ENCODE measurements at regions not wholly inside any gene's neighbourhood (a gene's known extent, or its start where the extent isn't known, plus 50 kb on each side); places are given as distances from the start of the nearest gene placed in this dataset.

- Histone ChIP-seq H3K36me3 (ENCODE audit: insufficient read depth, low read length) (no peaks in the 10 kb centered on the region), H3K4me2 (ENCODE audit: low read depth, low read length, poor library complexity, severe bottlenecking) (no peak overlapping the region), H4K20me1 (ENCODE audit: insufficient read depth, low read depth, low read length) (no peaks in the 10 kb centered on the region), H3K4me3 (ENCODE audit: low read length) (no peak overlapping the region), H3K79me2 (ENCODE audit: low read length) (no peaks in the 10 kb centered on the region), H3K4me1 (ENCODE audit: low read length) (no peaks in the 10 kb centered on the region), H3K9me3 (ENCODE audit: low read length) (no peaks in the 10 kb centered on the region), H3K27me3 (ENCODE audit: low read length) (no peaks in the 10 kb centered on the region), H3K9ac (ENCODE audit: low read length) (no peak overlapping the region), H3K9me2 (replicated peaks; ENCODE audit: insufficient read depth, low read length) (no peaks in the 10 kb centered on the region), H3K27ac (ENCODE audit: low read length) (no peak overlapping the region), H2AFZ (ENCODE audit: low read length) (no peak overlapping the region)
- no peak for DNase-seq
These were observed 81.0 kb downstream of the MYEOV start for GRCh38 chr11:69374946-69375310.

DNA sequence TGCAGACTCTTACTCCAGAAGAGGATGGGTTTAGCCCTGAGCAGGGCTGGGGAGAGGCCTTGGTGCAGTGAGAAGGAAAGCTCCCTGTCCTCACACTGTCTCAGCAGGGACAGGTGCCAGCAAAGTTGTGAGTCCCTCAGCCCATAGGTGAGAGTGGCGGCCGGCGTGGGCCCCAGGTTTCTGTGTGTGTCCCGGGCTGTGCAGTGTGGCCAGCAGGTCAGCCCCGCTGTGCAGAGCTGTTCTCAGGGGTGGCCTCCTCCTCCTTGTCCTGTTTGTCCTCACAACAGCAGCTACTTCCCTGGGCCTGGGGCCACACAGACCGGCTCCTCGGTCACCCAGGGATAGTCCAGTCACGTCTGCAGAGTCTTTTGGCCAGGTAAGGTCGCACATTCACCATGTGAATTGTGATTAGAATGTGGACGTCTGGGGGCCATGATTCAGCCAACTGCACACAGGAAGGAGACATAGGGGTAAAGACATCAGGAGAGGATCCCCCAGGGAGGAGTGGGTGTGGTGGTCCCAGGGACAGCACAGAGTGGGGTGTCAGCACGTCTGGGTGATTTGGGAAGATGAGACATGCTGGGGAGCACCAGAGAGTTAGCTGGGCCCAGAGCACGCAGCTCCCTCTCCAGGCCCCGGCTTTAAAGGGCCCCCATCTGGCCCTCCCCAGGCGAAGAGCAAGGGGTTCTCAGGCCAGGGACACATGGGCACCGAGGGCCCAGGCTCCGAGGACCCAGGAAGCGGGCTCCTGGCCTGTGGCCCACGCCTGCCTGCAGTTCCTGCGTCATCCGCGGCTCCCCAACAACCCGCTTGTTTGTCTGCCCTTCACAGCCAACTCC is 81.6 kb downstream of the MYEOV start:
- Histone ChIP-seq H3K4me1 (ENCODE audit: low read length) (no peaks in the 10 kb centered on the region), H3K27me3 (ENCODE audit: low read length) (no peaks in the 10 kb centered on the region), H4K20me1 (ENCODE audit: insufficient read depth, low read depth, low read length) (no peaks in the 10 kb centered on the region), H3K9me2 (replicated peaks; ENCODE audit: insufficient read depth, low read length) (no peaks in the 10 kb centered on the region), H2AFZ (ENCODE audit: low read length) (no peak overlapping the region), H3K36me3 (ENCODE audit: insufficient read depth, low read length) (no peaks in the 10 kb centered on the region), H3K79me2 (ENCODE audit: low read length) (no peaks in the 10 kb centered on the region), H3K9ac (ENCODE audit: low read length) (no peak overlapping the region), H3K27ac (ENCODE audit: low read length) (no peak overlapping the region), H3K4me3 (ENCODE audit: low read length) (no peak overlapping the region), H3K4me2 (ENCODE audit: low read depth, low read length, poor library complexity, severe bottlenecking) (no peak overlapping the region), H3K9me3 (ENCODE audit: low read length) (no peaks in the 10 kb centered on the region)
- DNase-seq = no peak

DNA sequence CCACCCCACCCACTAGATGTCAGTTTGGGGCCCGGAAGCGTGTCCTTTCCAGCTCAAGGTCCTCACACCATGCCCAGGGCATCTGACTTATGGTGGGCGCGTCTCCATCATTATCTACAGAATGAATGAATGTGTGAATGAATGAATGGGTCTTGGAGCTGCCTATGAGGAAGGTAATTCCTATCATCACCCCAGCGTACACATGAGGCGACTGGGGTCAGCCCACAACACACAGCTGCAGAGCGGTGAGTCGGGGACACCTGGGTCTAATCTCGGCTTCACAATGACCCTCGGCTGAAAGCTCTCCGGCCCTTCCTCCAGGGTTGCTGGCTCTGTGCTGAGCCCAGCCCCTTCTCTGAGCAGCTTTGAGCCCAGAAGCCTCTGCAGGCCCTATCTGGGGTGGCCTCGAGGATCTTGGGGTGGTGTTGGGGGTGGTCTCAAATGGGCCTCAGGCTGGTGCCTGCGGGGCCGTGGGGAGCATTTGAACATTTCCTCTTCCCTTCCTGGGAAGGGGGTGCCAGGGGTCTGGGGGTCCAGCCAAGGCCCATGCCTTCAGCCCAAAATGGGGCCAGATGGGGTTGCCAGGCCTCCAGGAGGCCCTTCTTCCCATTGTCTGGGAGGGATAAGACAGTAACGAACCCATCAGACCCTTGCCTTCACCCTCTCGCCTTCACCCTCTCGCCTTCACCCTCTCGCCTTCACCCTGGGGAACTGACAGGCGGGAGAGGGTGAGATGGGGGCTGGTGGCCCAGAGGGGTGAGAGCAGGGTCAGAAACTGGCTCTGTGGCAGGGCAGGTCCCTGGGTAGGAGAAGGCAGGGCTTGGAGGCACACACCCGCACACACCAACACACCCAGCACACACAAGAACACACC is 82.4 kb downstream of the MYEOV start:
- Histone ChIP-seq H2AFZ (ENCODE audit: low read length) (no peak overlapping the region), H3K9me2 (replicated peaks; ENCODE audit: insufficient read depth, low read length) (no peaks in the 10 kb centered on the region), H3K36me3 (ENCODE audit: insufficient read depth, low read length) (no peaks in the 10 kb centered on the region), H3K79me2 (ENCODE audit: low read length) (no peaks in the 10 kb centered on the region), H3K27ac (ENCODE audit: low read length) (no peak overlapping the region), H3K9ac (ENCODE audit: low read length) (no peak overlapping the region), H3K4me2 (ENCODE audit: low read depth, low read length, poor library complexity, severe bottlenecking) (no peak overlapping the region), H4K20me1 (ENCODE audit: insufficient read depth, low read depth, low read length) (no peaks in the 10 kb centered on the region), H3K27me3 (ENCODE audit: low read length) (no peaks in the 10 kb centered on the region), H3K4me1 (ENCODE audit: low read length) (no peaks in the 10 kb centered on the region), H3K9me3 (ENCODE audit: low read length) (no peaks in the 10 kb centered on the region), H3K4me3 (ENCODE audit: low read length) (no peak overlapping the region)
- no peak for DNase-seq

- DNase-seq = no peak
- no peak overlapping the region for H2AFZ ChIP-seq (ENCODE audit: low read length)
- H3K4me2 ChIP-seq (ENCODE audit: low read depth, low read length, poor library complexity, severe bottlenecking) = no peak overlapping the region
- H3K4me1 ChIP-seq (ENCODE audit: low read length) = peaks cover 5% of the 10 kb centered on the region
- H3K27me3 ChIP-seq (ENCODE audit: low read length) = no peaks in the 10 kb centered on the region
- no peak overlapping the region for H3K9ac ChIP-seq (ENCODE audit: low read length)
- no peak overlapping the region for H3K27ac ChIP-seq (ENCODE audit: low read length)
- H3K9me3 ChIP-seq (ENCODE audit: low read length) = no peaks in the 10 kb centered on the region
- no peaks in the 10 kb centered on the region for H3K79me2 ChIP-seq (ENCODE audit: low read length)
- no peaks in the 10 kb centered on the region for H4K20me1 ChIP-seq (ENCODE audit: insufficient read depth, low read depth, low read length)
- H3K4me3 ChIP-seq (ENCODE audit: low read length) = no peak overlapping the region
- no peaks in the 10 kb centered on the region for H3K36me3 ChIP-seq (ENCODE audit: insufficient read depth, low read length)
- no peaks in the 10 kb centered on the region for H3K9me2 ChIP-seq (replicated peaks; ENCODE audit: insufficient read depth, low read length)
These were observed 83.3 kb downstream of the MYEOV start for GRCh38 chr11:69377029-69377952.

- Histone ChIP-seq H3K79me2 (ENCODE audit: low read length) (no peaks in the 10 kb centered on the region), H2AFZ (ENCODE audit: low read length) (no peak overlapping the region), H3K9me3 (ENCODE audit: low read length) (no peaks in the 10 kb centered on the region), H3K4me1 (ENCODE audit: low read length) (peaks cover 11% of the 10 kb centered on the region), H3K4me2 (ENCODE audit: low read depth, low read length, poor library complexity, severe bottlenecking) (no peak overlapping the region), H3K4me3 (ENCODE audit: low read length) (no peak overlapping the region), H3K36me3 (ENCODE audit: insufficient read depth, low read length) (no peaks in the 10 kb centered on the region), H4K20me1 (ENCODE audit: insufficient read depth, low read depth, low read length) (no peaks in the 10 kb centered on the region), H3K9ac (ENCODE audit: low read length) (no peak overlapping the region), H3K27ac (ENCODE audit: low read length) (no peak overlapping the region), H3K9me2 (replicated peaks; ENCODE audit: insufficient read depth, low read length) (no peaks in the 10 kb centered on the region), H3K27me3 (ENCODE audit: low read length) (no peaks in the 10 kb centered on the region)
- DNase-seq = no peak
These were observed 84.0 kb downstream of the MYEOV start for GRCh38 chr11:69377953-69378302.

GRCh38 chr11:69378303-69379141 is 84.6 kb downstream of the MYEOV start:
- Histone ChIP-seq H3K4me3 (ENCODE audit: low read length) (no peak overlapping the region), H4K20me1 (ENCODE audit: insufficient read depth, low read depth, low read length) (no peaks in the 10 kb centered on the region), H3K4me1 (ENCODE audit: low read length) (peaks cover 15% of the 10 kb centered on the region), H3K27me3 (ENCODE audit: low read length) (no peaks in the 10 kb centered on the region), H3K36me3 (ENCODE audit: insufficient read depth, low read length) (no peaks in the 10 kb centered on the region), H3K9me2 (replicated peaks; ENCODE audit: insufficient read depth, low read length) (no peaks in the 10 kb centered on the region), H3K9ac (ENCODE audit: low read length) (no peak overlapping the region), H3K9me3 (ENCODE audit: low read length) (no peaks in the 10 kb centered on the region), H2AFZ (ENCODE audit: low read length) (no peak overlapping the region), H3K27ac (ENCODE audit: low read length) (no peak overlapping the region), H3K79me2 (ENCODE audit: low read length) (no peaks in the 10 kb centered on the region), H3K4me2 (ENCODE audit: low read depth, low read length, poor library complexity, severe bottlenecking) (no peak overlapping the region)
- DNase-seq = no peak

DNA sequence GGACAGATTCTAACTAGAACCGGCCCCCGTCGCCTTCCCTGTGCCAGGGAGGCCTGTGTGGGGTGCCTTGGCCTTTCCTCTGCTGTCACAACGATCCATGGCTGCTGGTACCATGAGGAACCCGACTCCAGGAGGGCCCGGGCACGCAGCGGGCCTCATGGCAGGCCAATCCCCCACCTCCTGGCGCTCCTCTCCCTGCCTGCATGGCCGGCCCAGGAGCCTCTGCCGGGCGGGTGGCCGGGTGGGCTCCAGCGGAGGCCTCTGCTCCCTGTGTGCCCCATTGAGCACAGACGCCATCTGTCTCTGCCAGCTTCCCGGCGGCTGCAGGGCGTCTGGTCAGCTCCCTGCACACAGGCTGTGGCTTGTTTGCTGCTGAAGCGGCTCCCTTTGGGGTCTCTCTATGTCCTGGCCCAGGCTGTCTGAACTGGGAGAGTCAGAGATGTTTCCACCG is 86.5 kb downstream of the MYEOV start:
- H3K4me3 ChIP-seq (ENCODE audit: low read length) = no peak overlapping the region
- no peak overlapping the region for H3K9ac ChIP-seq (ENCODE audit: low read length)
- no peaks in the 10 kb centered on the region for H3K9me2 ChIP-seq (replicated peaks; ENCODE audit: insufficient read depth, low read length)
- no peak for DNase-seq
- H3K4me2 ChIP-seq (ENCODE audit: low read depth, low read length, poor library complexity, severe bottlenecking) = no peak overlapping the region
- H3K36me3 ChIP-seq (ENCODE audit: insufficient read depth, low read length) = no peaks in the 10 kb centered on the region
- no peaks in the 10 kb centered on the region for H3K9me3 ChIP-seq (ENCODE audit: low read length)
- peaks cover 15% of the 10 kb centered on the region for H3K4me1 ChIP-seq (ENCODE audit: low read length)
- H3K27me3 ChIP-seq (ENCODE audit: low read length) = no peaks in the 10 kb centered on the region
- H2AFZ ChIP-seq (ENCODE audit: low read length) = no peak overlapping the region
- no peak overlapping the region for H3K27ac ChIP-seq (ENCODE audit: low read length)
- no peaks in the 10 kb centered on the region for H3K79me2 ChIP-seq (ENCODE audit: low read length)
- H4K20me1 ChIP-seq (ENCODE audit: insufficient read depth, low read depth, low read length) = no peaks in the 10 kb centered on the region

Measured in Karpas-422 (cell line).